Endometrium (tissue), 2 donors: ENCODE measurements at regions not wholly inside any gene's neighbourhood (a gene's known extent, or its start where the extent isn't known, plus 50 kb on each side); places are given as distances from the start of the nearest gene placed in this dataset.

Source experiments
- FAIRE-seq: peaks from 2 replicates; lab custom pipeline; 2012; peaks lifted over from hg19 to GRCh38; lab: Jason Lieb, UNC
- donor health status: control.
- donor health status: control.

DNA sequence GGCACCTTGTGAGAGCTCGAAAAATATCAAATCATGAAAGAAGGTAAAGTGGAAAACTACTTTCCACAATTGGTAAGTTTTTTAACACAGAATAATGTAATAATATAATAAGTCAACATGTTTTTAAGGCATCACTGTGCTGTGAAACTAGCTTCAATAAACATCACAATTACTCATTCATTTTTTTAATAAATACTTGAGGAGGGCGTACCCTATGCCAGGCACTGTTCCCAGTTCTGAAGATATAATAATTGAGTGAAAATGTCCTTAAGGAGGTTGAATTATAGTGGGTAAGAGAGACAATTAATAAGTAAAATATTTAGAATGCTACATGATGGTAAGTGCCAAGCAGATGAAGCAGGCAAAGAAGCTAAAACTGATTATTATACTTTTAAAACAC is 381.4 kb downstream of the ELAVL2 start:
- FAIRE-seq, result no peak

DNA sequence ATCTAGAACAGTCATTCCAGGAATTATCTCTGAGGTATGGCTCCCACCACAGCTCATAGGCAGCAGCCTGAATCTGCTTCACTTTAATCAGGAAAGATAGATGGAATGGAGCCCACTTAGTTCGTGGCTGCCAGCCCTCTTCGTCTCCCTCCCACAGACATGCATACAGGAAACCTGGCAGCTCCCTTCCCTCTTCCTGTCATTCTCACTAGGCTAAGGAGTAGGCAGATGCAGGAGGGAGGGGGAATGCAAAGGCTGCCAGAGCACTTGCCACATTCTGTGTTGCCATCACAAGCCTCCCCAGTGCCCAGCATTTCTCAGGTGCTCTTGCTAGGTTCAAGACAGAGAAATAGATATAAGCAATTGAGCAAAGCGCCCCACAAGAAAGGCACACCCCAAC is 378.9 kb downstream of the ELAVL2 start:
- FAIRE-seq, result no peak

DNA sequence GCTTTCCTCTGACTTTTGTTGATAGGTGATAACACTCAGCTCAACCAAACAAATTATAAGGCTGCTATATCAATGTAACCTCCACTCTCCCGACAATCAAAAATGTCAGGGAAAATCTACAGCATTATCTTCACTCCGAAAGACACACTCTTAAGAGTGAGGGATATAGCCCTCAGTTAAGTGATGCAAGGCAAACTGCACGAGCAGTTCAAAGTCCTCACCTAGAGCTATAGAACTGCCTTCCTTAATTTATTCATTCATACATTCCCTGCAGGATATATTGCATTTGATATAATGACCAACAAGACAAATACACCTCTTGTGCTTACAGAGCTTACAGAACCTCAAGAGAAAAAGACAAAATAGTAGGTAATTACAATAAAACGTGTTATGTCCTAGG is 378.1 kb downstream of the ELAVL2 start:
- no peak for FAIRE-seq

DNA sequence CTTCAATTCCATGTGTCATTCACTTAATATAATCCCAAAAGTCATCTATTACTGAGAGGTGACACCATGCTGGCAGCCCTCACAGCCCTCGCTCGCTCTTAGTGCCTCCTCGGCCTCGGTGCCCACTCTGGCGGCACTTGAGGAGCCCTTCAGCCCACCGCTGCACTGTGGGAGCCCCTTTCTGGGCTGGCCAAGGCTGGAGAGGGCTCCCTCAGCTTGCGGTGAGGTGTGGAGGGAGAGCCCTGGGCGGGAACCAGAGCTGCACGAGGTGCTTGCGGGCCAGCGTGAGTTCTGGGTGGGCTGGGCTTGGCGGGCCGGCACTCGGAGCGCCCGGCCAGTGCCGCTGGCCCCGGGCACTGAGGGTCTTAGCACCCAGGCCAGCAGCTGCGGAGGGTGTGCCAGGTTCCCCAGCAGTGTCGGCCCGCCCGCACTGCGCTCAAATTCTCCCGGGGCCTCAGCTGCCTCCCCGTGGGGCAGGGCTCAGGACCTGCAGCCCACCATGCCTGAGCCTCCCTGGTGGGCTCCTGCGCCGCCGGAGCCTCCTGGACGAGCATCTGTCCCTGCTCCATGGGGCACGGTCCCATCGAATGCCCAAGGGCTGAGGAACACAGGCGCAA is 374.1 kb downstream of the ELAVL2 start:
- no peak for FAIRE-seq

DNA sequence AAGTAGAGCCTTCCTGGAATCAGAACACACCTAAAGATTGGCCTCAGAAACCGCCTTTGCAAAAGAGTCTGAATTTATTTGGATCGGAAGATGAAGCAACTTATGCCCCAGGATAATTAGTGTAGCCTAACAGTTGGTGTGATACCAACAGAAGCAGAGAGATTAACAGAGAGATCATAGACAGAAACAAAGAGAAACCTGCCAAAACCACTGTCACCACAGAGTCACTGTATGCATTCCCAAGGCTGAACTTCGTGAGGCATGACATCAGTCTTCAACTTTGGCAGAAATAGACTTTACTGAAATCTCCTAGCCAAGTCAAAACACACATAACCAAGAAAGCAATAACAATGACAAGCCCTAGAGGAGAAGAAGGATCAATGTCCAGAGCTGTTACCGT is 361.8 kb downstream of the ELAVL2 start:
- FAIRE-seq, result no peak

DNA sequence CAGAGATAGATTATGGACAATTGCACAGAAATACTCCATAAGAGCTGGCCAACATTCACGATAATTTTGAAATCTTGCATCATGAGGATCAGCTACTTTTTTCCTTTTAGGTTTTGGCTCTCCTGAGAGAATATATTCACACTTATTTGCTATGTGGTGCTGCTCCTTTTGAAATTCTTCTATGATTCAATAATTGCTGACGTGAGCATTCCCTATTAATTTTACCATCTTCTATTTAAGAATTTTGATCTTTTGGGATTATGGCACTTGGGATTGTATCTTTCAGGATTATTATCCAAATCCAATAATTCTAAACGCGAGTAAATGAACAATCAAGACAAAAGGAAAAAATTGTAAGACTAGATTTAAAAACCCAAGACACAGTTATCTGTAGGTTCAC is 358.8 kb downstream of the ELAVL2 start:
- FAIRE-seq, result no peak

DNA sequence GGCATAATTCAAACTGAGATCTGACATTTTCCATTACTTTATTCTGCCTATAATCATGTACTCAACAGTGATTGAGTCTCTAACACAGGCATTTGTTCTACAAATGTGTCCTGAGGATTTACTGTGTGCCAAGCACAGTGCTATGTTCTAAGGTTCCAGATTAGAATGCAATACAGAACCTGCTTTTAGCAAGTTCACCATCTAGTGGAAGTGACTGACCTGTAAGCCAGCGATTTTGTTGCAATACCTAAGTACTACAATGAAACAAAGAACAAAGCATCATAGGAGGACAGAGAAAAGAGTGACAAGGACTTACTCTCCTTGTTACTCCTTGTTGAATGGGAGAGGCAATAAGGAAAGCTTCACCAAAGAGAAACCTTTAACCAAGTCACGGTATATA is 348.1 kb downstream of the ELAVL2 start:
- FAIRE-seq, result no peak

DNA sequence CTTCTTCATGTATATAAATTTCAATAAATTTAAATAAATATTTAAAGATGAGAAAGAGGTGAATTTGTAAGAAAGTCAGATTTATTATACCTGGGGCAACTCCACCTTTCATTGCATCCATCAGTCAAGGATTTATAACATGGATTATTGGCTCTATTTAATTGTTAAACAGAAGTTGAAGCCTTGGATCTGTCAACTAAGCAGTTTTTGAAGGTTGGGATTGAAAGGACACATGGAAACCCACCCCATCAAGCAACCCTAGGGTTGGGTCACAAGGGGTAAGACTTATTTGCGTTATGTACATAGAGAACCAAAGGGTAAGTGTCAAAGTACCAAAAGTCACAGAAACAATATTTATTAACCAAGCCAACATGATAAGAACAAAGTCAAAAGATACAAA is 342.5 kb downstream of the ELAVL2 start:
- FAIRE-seq, result no peak

DNA sequence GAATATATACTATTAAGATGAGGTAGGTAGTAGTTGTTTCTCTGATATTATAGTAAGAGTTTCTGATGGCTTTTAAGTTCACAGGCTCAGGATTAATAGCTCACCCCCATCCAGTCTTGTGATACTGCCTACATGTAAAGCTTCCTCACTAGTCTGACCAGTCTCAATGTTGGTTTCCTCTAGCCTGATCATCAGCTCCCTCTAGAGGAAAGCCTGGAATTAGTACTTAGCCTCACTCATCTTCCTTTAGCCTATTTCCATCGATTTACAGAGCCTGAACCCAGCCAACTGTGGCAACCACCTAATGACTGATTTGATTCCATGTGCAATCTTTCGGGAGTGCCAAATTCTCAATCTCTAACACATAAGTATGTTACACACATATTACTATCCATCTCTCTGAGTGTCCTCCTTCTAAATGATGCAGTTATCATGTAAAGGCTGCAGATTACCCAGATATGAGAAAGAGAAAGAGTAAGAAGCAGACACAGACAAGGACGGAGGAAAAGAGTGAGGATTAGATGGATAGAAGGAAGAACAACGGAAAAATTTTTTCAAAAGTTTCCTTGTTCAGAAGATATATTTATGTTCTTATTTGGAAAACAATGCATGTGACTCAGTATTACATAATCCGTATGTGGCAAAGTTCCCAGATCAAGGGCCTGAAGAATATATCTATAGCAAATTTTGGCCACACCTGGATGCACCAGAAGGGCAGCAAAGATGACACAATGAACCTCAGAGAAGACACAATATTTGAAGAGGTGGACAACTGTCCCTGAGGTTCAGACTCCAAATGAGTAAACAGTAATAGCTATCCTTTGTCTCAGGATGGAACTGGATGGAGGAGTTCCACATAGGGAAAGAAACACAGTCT is 333.7 kb downstream of the ELAVL2 start:
- no peak for FAIRE-seq

DNA sequence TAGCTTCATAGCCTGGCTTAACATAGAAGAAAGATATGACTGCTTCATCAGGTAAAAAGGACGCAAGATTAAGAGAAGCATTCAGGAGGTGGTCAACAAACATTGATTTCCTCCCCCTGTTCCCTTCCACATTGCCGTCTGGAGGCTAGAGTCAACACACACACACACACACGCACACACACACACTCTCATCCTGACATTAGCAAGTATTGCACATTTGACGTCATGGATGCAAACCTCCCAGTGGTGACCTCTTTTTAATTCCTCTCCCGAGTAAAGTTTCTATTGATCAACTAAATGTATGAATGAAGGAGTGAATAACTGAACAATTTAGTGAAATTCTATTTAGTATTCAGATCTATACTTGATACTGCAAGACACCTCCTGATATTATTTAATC is 332.8 kb downstream of the ELAVL2 start:
- FAIRE-seq, result no peak

DNA sequence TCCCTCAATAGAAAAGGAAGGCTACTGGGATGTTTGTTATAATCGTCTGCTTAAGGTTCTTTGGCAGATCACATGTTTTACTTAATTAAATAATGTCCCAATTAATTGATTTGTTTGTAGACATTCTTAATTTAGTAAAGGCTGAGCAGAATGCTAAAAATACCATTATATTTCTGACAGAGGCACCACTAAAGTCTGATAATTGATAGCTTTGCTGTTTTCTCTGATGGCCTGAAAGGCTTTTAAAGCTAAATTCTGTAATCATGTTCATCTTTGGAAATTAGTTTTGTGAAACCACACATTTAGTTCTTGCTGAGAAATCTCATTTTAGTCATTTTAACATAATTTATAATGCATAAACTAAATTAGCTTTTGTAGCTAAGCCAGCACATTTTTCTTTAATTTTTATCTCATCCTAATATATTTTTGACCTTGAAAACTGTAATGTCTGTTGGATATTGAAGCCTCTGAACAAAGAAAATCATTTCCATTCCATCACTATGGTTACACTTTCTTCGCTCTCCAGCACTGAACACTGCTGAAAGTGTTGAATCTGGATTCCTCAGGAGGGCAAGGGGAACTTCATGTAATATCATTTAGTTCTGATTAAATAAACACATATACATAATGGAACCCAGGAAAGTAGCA is 329.4 kb downstream of the ELAVL2 start:
- FAIRE-seq, result no peak

DNA sequence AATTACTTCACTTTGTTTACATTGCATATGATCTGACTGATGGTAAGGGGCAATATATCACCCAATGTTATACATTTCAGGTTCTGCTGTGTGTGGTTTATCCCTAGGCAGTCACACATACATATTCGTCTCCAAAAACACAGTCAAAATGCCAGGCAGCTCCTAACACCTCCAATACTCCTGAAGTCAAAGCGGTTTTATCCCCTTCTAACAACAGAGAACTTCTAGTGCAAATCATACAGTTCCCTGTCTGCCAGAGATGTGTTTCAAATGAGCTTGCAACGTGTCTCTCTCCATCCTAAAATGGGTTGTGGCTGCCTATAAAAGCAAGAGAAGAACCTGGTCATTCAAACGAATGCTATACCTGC is 328.9 kb downstream of the ELAVL2 start:
- FAIRE-seq, result no peak

DNA sequence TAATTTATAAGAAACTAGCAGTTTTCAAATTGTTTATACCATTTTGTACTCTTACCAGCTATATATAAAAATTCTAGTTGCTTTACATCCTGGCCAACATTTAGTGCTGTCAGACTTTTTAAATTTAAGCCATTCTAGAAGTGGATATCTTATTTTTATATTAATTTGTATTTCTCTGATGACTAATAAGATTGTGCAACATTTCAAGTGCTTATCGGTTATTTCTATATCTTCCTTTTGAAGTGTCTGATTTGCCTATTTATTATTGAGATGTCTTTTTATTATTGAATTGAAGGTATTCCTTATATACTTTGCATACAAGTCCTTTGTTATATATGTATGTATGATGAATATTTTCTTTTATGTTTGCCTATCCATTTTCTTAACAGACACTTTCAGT is 324.0 kb downstream of the ELAVL2 start:
- FAIRE-seq, result no peak

DNA sequence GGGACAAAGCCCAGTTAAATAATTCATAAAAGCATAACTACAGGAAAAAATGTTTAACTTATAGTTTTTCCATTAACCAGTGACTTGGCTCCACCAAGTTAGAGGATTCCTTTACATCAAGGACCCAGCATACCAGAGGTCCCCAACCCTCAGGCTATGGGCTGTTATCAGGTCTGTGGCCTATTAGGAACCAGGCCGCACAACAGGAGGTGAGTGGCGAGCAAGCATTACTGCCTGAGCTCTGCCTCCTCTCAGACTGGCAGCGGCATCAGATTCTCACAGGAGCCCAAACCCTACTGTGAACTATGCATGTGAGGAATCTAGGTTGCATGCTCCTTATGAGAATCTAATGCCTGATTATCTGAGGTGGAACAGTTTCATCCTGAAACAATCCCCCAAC is 303.1 kb downstream of the ELAVL2 start:
- FAIRE-seq, result no peak

DNA sequence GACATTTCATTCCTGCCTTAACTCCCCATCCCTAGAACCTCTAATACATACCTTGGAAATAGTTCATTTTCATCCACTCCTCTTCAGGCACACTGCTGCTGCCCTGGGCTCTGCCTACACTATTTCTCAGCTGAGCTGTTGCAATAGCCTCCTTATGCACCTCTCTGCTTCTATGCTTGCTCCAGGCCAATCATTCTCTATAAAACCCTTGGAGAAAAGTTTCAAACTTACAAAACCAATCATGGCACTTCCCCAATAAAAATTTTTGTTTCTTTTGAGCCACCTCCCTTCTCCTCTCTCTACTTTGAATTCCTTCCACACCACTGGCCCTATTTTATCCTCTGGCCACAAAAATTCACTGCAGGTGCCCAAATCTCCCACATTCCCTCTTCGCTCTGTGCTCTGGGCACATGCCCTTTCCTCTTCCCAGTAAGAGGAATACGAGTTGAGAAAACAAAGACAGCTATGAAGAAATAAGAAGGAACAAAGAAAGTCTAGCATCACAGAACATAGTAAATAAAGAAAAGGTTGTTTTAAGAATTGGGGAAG is 301.4 kb downstream of the ELAVL2 start:
- FAIRE-seq, result no peak

DNA sequence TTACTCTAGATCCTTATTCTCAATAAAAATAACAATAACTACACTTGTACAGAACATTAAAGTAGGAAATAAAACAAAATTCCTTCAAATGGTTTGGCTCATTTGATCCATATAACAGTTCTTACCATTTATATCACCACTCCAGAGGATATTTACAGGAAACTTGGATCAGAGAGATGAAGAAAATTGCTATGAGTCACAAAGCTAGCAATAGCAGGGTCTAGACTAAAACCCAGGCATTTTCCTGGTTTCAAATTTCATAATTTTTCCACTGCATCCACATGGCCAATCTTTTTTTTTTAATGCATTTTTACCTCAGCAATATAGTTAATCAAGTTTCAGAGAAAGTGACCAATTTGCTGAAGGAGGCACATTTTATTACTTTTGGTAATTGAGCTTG is 299.2 kb downstream of the ELAVL2 start:
- no peak for FAIRE-seq

DNA sequence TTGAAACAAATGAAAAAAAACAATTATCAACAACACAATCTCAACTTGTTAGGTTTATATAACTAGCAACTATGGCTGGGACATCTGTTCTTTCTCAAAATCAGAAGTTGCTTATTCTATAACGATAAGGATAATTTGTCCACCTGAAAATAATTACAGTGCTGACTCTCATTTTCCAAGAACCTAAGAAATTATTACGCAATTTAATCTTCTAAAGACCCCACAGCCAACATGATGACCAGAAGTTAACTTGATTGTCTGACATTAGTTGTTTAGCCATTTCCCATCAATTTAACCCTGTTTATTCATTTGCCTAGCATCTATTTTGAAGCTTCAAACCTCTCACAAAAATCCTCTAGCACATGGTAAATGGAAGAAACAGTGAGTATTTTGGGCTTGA is 293.8 kb downstream of the ELAVL2 start:
- FAIRE-seq, result no peak

DNA sequence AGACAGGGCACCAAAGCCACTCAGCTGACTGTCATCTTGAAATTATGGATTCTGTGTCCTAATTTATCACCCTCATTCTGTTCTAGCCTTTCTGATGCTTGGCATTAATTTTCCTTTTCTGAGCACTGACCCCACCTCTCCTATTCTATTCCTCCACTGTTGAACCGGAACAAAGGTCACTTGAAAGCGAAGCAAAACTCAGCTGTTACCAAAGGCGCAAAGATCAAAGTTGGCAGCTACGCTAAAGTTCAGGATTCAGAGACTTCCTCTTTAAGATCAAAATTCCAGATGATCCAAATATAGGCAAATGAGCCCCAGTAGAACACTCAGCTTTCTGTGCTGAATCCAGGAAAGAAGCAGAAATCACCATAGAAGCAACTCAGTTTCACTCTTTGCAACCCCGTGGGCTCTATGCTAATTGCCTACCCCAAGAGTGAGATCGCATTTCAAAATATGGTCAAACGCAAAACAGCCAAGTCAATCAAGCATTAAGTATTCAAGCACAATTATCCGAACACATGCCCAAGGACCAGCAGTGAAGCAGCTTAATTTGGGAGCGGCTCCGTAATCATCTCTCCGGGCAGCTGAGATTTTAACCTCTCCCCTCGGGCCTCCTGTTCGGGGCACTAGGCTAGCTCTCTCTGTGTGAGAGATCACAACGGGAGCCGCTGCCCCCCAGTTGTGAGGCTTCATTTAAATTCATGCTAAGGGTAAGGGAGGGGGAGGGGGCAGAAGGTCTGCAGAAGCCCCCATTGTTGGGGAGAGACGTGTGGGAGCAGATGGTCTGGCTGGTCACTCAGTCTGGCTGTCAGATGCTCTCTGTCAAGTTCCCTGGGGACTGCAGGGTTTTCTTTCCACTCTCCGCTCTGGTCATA is 288.6 kb downstream of the ELAVL2 start:
- FAIRE-seq, result no peak

DNA sequence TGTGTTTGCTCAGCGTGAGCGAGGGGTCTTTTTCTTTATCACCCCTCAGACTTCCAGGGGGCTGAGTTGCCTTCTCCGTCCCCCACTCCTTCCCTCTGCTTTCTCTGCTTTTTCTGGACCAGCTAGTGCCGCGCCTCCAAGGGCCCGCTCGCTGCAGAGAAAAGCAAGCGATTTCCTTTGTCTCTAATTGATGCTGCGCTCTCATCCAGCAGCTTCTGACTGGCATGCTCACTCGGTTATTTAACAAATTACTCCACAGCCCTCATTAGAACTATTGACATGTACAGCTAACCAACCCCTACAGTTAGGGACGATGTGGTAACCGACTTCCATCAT is 288.0 kb downstream of the ELAVL2 start:
- FAIRE-seq, result no peak

DNA sequence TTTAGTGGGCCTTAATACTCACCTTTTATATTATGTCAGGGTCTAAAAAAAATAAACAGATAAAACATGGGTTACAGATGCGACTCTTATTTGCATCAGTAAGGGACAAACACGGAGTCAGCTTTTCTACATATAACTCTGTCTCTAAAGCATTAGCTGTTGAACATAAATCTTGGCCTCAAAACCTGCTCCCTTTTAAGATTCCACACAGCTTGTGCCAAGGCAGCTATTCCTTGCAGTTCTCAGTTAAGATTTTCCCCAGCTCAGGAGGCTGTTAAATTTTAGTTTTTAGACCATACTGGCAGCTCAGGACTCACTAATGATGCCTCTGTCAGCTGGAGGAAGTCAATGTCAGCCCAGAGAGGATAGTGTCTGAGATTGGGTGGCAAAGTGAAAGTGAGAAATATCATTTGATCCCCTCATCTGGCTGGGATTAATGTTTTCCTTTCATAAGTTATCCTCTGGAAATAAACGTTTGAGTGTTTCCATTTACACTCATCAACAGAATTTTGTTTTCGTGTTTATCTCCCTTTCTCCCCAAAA is 287.5 kb downstream of the ELAVL2 start:
- no peak for FAIRE-seq

DNA sequence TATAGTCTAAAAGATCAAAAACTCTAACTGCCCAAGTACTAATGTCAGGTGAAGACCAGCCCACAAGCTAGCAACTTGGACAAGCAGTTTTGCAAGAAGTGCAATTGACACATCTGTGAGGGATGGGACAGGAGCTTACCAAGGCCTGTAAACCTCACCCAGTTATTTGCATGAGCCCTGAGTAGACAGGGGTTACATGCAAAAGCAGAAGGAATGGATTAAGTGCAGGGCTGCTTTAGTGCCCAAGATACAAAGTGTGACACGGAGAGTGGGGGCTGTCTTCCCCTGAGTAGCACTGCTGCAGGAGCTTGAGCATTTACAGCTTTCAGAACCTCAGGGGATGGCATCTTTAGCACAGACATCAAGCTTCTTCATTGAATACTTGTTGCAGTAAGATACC is 286.7 kb downstream of the ELAVL2 start:
- no peak for FAIRE-seq

DNA sequence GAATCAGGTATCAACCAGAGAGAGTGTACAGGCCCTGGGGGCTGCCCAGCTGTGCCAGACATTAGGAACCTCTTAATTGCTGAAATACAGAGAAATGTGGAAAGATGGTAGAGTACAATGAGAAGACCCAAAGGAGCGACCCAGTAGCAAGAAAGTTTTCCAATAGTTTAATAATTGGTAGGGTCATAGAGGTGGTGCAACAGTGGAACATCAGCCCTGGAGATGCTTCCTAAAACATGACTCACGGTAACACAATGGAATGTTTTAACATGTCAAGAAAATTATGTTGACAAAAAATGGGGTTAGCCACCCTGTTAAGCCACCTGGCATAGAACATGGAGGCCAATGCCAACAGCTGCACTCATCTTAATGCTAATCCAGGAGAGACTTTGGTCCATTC is 284.1 kb downstream of the ELAVL2 start:
- no peak for FAIRE-seq
